ENCODE measurements at regions not wholly inside any gene's neighbourhood (a gene's known extent, or its start where the extent isn't known, plus 50 kb on each side); places are given as distances from the start of the nearest gene placed in this dataset.

GRCh38 chr3:152964911-152965609, 130.1 kb downstream of the P2RY1 start:
- TF ChIP-seq CTCF (IDR thresholded peaks at IDR 0.05; ENCODE audit: poor library complexity, severe bottlenecking) (no peak), RAD21 (conservative IDR thresholded peaks at IDR 0.05) (no peak), POLR2AphosphoS5 (IDR thresholded peaks at IDR 0.05) (no peak), EP300 (conservative IDR thresholded peaks at IDR 0.05; ENCODE audit: poor library complexity, severe bottlenecking) (no peak), EZH2 (IDR thresholded peaks at IDR 0.05; ENCODE audit: borderline replicate concordance, insufficient read depth, low read length, poor library complexity, severe bottlenecking) (no peak), TAF1 (IDR thresholded peaks at IDR 0.05; ENCODE audit: low read depth) (no peak), SMC3 (conservative IDR thresholded peaks at IDR 0.05; ENCODE audit: poor library complexity) (no peak)
